ENCODE measurements at regions not wholly inside any gene's neighbourhood (a gene's known extent, or its start where the extent isn't known, plus 50 kb on each side); places are given as distances from the start of the nearest gene placed in this dataset.

- no peak for DNase-seq (ENCODE audit: low read depth, low spot score)
- TF ChIP-seq ZNF274 (IDR thresholded peaks at IDR 0.05; ENCODE audit: low read depth, low read length) (no peak), YY1 (IDR thresholded peaks at IDR 0.05; ENCODE audit: insufficient read depth, insufficient read length) (no peak), SUZ12 (IDR thresholded peaks at IDR 0.05; ENCODE audit: extremely low read depth, insufficient read depth, insufficient read length) (no peak)
- no peak overlapping the region for H3K9ac ChIP-seq (ENCODE audit: insufficient read length, low read depth)
- peaks cover 4% of the 10 kb centered on the region for H3K9me3 ChIP-seq (ENCODE audit: insufficient read depth, low read length)
- H3K4me1 ChIP-seq (ENCODE audit: insufficient read depth, insufficient read length), result no peaks in the 10 kb centered on the region
- no peaks in the 10 kb centered on the region for H3K27me3 ChIP-seq (ENCODE audit: insufficient read depth, insufficient read length)
- H3K4me3 ChIP-seq (ENCODE audit: insufficient read length, low read depth), result no peak overlapping the region
- H3K36me3 ChIP-seq (ENCODE audit: insufficient read depth, insufficient read length, low read length), result no peaks in the 10 kb centered on the region
Observed at GRCh38 chr9:107945961-107946360, 456.4 kb upstream of the KLF4 start.

- no peak for TF ChIP-seq ZNF274 (IDR thresholded peaks at IDR 0.05; ENCODE audit: low read depth, low read length)
- no peak for TF ChIP-seq YY1 (IDR thresholded peaks at IDR 0.05; ENCODE audit: insufficient read depth, insufficient read length)
- TF ChIP-seq SUZ12 (IDR thresholded peaks at IDR 0.05; ENCODE audit: extremely low read depth, insufficient read depth, insufficient read length), result no peak
- no peak overlapping the region for H3K9ac ChIP-seq (ENCODE audit: insufficient read length, low read depth)
Observed at GRCh38 chr9:107945493-107945892, 455.9 kb upstream of the KLF4 start.

GRCh38 chr9:107944387-107944786 is 454.8 kb upstream of the KLF4 start:
- no peak overlapping the region for H3K4me3 ChIP-seq (ENCODE audit: insufficient read length, low read depth)
- no peak for DNase-seq (ENCODE audit: low read depth, low spot score)

More at GRCh38 chr9:107945493-107945892, 455.9 kb upstream of the KLF4 start:
- peaks cover 1% of the 10 kb centered on the region for H3K9me3 ChIP-seq (ENCODE audit: insufficient read depth, low read length)
- H3K4me3 ChIP-seq (ENCODE audit: insufficient read length, low read depth), result no peak overlapping the region
- no peaks in the 10 kb centered on the region for H3K36me3 ChIP-seq (ENCODE audit: insufficient read depth, insufficient read length, low read length)
- DNase-seq (ENCODE audit: low read depth, low spot score), result no peak
- H3K4me1 ChIP-seq (ENCODE audit: insufficient read depth, insufficient read length), result no peaks in the 10 kb centered on the region
- no peaks in the 10 kb centered on the region for H3K27me3 ChIP-seq (ENCODE audit: insufficient read depth, insufficient read length)

DNA sequence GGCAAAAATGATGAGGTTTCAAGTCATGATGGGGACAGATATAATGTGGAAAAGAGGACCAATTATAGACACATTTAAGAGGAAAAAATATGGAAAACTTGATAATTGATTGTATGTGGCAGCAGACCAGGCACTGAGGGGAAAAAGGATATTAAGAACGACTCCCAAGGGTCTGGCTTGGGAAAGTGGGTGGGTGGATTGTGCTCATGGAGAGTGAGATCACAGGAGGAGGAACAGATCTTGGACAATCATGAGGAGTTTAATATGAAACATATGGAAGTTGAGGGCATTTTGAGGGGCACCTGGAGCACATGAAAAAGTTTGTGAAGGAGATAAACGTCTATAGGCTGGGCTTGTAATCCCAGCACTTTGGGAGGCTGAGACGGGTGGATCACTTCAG is 454.3 kb upstream of the KLF4 start:
- H3K9ac ChIP-seq (ENCODE audit: insufficient read length, low read depth), result no peak overlapping the region
- H3K4me3 ChIP-seq (ENCODE audit: insufficient read length, low read depth), result no peak overlapping the region
- TF ChIP-seq ZNF274 (IDR thresholded peaks at IDR 0.05; ENCODE audit: low read depth, low read length), result no peak
- no peak for TF ChIP-seq YY1 (IDR thresholded peaks at IDR 0.05; ENCODE audit: insufficient read depth, insufficient read length)
- TF ChIP-seq SUZ12 (IDR thresholded peaks at IDR 0.05; ENCODE audit: extremely low read depth, insufficient read depth, insufficient read length), result no peak
- H3K27me3 ChIP-seq (ENCODE audit: insufficient read depth, insufficient read length), result no peaks in the 10 kb centered on the region
- no peaks in the 10 kb centered on the region for H3K36me3 ChIP-seq (ENCODE audit: insufficient read depth, insufficient read length, low read length)
- no peak for DNase-seq (ENCODE audit: low read depth, low spot score)
- no peaks in the 10 kb centered on the region for H3K9me3 ChIP-seq (ENCODE audit: insufficient read depth, low read length)
- H3K4me1 ChIP-seq (ENCODE audit: insufficient read depth, insufficient read length), result no peaks in the 10 kb centered on the region

More at GRCh38 chr9:107944387-107944786, 454.8 kb upstream of the KLF4 start:
- Histone ChIP-seq H3K9me3 (ENCODE audit: insufficient read depth, low read length) (no peaks in the 10 kb centered on the region), H3K36me3 (ENCODE audit: insufficient read depth, insufficient read length, low read length) (no peaks in the 10 kb centered on the region), H3K4me1 (ENCODE audit: insufficient read depth, insufficient read length) (no peaks in the 10 kb centered on the region), H3K27me3 (ENCODE audit: insufficient read depth, insufficient read length) (no peaks in the 10 kb centered on the region), H3K9ac (ENCODE audit: insufficient read length, low read depth) (no peak overlapping the region)
- TF ChIP-seq SUZ12 (IDR thresholded peaks at IDR 0.05; ENCODE audit: extremely low read depth, insufficient read depth, insufficient read length) (no peak), ZNF274 (IDR thresholded peaks at IDR 0.05; ENCODE audit: low read depth, low read length) (no peak)

DNA sequence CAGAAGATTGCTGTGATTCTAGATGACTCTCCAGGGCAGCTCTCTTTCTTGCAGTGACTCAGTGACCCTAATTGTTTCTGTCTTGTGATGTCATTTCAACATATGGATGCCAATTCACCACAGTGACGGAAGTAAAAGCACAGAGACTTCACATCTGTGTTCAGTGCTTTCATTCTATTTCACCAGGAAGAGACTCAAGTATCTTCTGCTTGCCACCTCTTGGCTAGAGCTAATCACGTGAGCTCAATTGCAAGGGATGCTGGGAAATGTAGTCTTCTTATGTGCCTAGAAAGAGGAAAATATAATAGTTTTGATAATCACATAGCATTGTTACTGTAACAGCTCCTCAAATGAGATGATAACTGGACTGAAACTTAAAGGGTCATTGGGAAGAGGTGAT is 453.3 kb upstream of the KLF4 start:
- Histone ChIP-seq H3K4me3 (ENCODE audit: insufficient read length, low read depth) (no peak overlapping the region), H3K9ac (ENCODE audit: insufficient read length, low read depth) (no peak overlapping the region), H3K9me3 (ENCODE audit: insufficient read depth, low read length) (no peaks in the 10 kb centered on the region), H3K4me1 (ENCODE audit: insufficient read depth, insufficient read length) (no peaks in the 10 kb centered on the region), H3K36me3 (ENCODE audit: insufficient read depth, insufficient read length, low read length) (no peaks in the 10 kb centered on the region), H3K27me3 (ENCODE audit: insufficient read depth, insufficient read length) (no peaks in the 10 kb centered on the region)
- TF ChIP-seq SUZ12 (IDR thresholded peaks at IDR 0.05; ENCODE audit: extremely low read depth, insufficient read depth, insufficient read length), result no peak
- no peak for TF ChIP-seq YY1 (IDR thresholded peaks at IDR 0.05; ENCODE audit: insufficient read depth, insufficient read length)
- no peak for TF ChIP-seq ZNF274 (IDR thresholded peaks at IDR 0.05; ENCODE audit: low read depth, low read length)
- DNase-seq (ENCODE audit: low read depth, low spot score), result no peak

GRCh38 chr9:107942291-107942690 is 452.7 kb upstream of the KLF4 start:
- H3K9ac ChIP-seq (ENCODE audit: insufficient read length, low read depth), result no peak overlapping the region
- TF ChIP-seq YY1 (IDR thresholded peaks at IDR 0.05; ENCODE audit: insufficient read depth, insufficient read length) (no peak), ZNF274 (IDR thresholded peaks at IDR 0.05; ENCODE audit: low read depth, low read length) (no peak), SUZ12 (IDR thresholded peaks at IDR 0.05; ENCODE audit: extremely low read depth, insufficient read depth, insufficient read length) (no peak)
- no peaks in the 10 kb centered on the region for H3K4me1 ChIP-seq (ENCODE audit: insufficient read depth, insufficient read length)
- no peaks in the 10 kb centered on the region for H3K27me3 ChIP-seq (ENCODE audit: insufficient read depth, insufficient read length)
- no peaks in the 10 kb centered on the region for H3K36me3 ChIP-seq (ENCODE audit: insufficient read depth, insufficient read length, low read length)
- no peak for DNase-seq (ENCODE audit: low read depth, low spot score)
- H3K9me3 ChIP-seq (ENCODE audit: insufficient read depth, low read length), result no peaks in the 10 kb centered on the region
- no peak overlapping the region for H3K4me3 ChIP-seq (ENCODE audit: insufficient read length, low read depth)

DNA sequence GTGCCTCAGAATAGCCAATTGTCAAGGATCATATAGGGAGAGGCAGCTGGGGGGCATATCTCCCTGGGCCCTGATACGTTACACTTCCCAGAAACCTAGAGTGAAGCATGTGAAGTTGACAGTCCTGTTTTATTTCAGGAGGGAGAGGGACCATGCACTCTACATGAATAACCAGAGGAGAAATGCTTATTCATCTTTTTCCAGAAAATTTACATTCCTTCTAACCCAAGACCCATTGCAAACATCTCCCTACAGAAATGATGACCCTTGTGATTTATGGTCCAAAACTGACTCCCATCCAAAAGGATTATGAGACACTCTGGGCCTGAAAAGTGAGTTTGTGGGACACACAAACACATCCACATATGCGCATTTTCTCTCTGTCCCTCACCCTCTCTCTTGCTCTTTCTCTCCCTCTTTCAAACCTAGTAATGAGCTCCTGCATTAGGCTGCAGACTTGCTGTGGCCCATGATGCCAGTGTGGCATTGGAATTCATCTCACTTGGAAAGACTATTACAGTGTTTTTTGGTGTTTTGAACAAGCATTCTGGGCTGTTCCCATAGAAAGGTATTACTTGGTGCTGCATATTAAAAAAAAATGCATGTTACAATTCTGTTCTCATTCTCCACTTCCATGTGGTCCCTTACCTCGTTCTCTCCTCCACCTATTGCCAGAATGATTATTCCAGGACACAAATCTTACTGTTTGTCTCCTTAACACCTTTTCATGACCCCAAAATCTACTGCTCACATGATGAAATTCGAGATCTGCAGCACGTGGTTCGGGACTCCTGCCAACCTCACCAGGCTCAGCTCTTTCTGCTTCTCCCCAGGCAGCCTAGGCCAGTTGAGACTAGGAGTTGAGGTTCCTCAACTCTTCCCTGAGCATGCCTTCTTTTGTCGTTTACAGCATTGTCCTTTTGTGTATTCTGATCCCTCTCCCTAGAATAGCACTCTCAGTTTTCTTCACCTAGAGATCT is 451.3 kb upstream of the KLF4 start:
- no peak for TF ChIP-seq YY1 (IDR thresholded peaks at IDR 0.05; ENCODE audit: insufficient read depth, insufficient read length)
- TF ChIP-seq ZNF274 (IDR thresholded peaks at IDR 0.05; ENCODE audit: low read depth, low read length), result no peak
- no peak for TF ChIP-seq SUZ12 (IDR thresholded peaks at IDR 0.05; ENCODE audit: extremely low read depth, insufficient read depth, insufficient read length)
- Histone ChIP-seq H3K27me3 (ENCODE audit: insufficient read depth, insufficient read length) (no peaks in the 10 kb centered on the region), H3K9ac (ENCODE audit: insufficient read length, low read depth) (no peak overlapping the region), H3K4me3 (ENCODE audit: insufficient read length, low read depth) (no peak overlapping the region), H3K9me3 (ENCODE audit: insufficient read depth, low read length) (no peaks in the 10 kb centered on the region), H3K4me1 (ENCODE audit: insufficient read depth, insufficient read length) (no peaks in the 10 kb centered on the region), H3K36me3 (ENCODE audit: insufficient read depth, insufficient read length, low read length) (no peaks in the 10 kb centered on the region)
- DNase-seq (ENCODE audit: low read depth, low spot score), result no peak

All from NT2/D1 (cell line).